Sciatic nerve (tissue), 2 donors: ENCODE measurements at regions not wholly inside any gene's neighbourhood (a gene's known extent, or its start where the extent isn't known, plus 50 kb on each side); places are given as distances from the start of the nearest gene placed in this dataset.
"Not testable (repeated sequence)": the region's sequence is repeated elsewhere in the genome, so short reads cannot be mapped to it uniquely, and the experiment has no call there.

Experiments
- ATAC-seq: fragments of 200-7000 bp; cut with Tn5 transposase; one replicate; pipeline ENCODE4 v1.9.1; 2020; ENCODE audit warnings: mild to moderate bottlenecking, moderate library complexity
- DNase-seq: peaks from one replicate; pipeline ENCODE4 v3.0.0-alpha.2; 2020; ENCODE audit warnings: low spot score
- intact Hi-C: fragments of 100-400 bp; cut with DNase I; formaldehyde crosslinking; loops from one replicate; pipeline ENCODE4 v1.14.2; 2022
- donor health status: DM: no; HTN: no; CAD: no.
- donor health status: DM: no; HTN: no; CAD: no.

DNA sequence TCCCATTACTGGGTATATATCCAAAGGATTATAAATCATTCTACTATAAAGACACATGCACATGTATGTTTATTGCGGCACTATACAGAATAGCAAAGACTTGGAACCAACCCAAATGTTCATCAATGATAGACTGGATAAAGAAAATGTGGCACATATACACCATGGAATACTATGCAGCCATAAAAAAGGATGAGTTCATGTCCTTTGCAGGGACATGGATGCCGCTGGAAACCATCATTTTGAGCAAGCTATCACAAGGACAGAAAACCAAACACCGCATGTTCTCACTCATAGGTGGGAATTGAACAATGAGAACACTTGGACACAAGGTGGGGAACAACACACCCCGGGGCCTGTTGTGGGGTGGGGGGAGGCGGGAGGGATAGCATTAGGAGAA lies 57.0 kb upstream of the NEUROD1 start:
- ATAC-seq, DNase-seq, intact Hi-C loops: not testable (repeated sequence)

DNA sequence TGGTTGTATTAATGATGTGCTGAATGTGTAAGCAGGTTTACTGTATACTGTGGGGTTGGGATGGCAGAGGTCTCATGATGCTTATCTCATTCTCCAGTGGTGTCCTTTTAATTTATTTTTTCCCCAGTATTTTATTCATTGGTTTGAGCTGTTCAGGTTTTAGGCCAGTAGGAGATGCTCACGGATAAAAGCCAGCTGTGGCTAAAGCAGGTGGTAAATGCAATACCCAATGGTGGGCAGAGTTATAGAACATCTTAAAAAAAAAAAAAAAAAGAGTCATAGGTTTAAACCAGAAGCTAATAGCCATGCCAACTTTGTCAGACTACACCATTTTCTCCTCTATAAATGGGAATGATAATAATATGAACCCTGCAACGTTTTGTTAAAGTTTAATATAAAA lies 57.8 kb upstream of the NEUROD1 start:
- ATAC-seq (no peak), DNase-seq (no peak)
- intact Hi-C loops: no loop called here

DNA sequence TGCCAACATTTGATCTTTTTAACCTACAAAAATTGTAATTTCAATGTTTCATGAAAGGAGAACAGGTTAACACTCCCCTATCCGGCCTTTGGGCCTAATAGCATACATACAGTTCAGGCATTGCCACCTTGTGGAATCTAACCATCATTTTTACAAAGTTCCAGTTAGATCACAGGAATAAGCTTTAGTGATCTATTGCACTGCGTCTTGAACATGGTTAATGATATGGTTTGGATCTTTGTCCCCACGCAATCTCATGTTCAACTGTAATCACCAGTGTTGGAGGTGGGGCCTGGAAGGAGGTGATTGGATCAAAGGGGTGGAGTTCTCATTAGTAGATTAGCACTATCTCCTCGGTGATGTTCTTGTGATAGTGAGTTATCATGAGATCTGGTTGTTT lies 58.2 kb upstream of the NEUROD1 start:
- no peak for DNase-seq
- no peak for ATAC-seq
- intact Hi-C loops: no loop called here

DNA sequence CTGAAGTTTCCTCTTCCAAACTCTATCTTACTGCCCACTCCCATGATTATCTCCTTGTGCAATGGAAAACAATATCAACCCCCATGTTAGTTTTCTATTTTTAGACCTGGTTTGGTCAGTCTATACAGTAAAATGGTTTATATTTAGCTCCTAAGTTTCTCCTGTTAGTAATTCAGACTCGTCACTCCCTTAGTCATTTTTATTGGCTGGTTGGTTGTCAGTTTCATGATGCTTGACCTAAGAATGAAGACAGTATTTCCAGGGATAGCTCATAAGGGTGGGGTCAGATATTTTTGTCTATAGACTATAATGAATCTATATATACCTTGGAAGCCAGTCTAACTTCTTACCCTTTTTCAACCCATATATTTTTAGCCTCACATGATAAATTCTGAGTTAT lies 61.4 kb upstream of the NEUROD1 start:
- ATAC-seq (no peak), DNase-seq (no peak)
- intact Hi-C loops: loop anchor here (10.0 kb wide), 2 partner anchors 163 to 333 kb away; no protein-coding TSS in a partner anchor

DNA sequence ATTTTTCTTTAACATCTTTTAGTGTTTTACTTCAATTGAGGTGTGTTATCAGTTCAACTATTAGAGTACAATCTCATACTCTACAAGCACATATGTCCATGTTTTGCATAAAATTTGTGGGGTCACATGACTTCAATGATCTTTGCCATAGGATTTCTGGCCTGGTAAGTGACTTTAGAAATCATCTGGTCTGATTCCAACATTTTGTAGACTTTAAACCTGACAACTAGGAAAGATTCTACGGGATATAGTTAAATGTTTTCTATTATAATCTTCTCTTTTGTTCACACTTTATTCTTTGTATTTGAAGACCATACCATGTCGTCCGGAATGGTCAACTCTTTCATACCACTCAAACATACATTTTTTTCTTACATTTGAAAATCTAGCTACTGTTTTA lies 62.0 kb upstream of the NEUROD1 start:
- no peak for ATAC-seq
- intact Hi-C loops: loop anchor here (10.0 kb wide), 2 partner anchors 162 to 332 kb away; no protein-coding TSS in a partner anchor
- DNase-seq: no peak

DNA sequence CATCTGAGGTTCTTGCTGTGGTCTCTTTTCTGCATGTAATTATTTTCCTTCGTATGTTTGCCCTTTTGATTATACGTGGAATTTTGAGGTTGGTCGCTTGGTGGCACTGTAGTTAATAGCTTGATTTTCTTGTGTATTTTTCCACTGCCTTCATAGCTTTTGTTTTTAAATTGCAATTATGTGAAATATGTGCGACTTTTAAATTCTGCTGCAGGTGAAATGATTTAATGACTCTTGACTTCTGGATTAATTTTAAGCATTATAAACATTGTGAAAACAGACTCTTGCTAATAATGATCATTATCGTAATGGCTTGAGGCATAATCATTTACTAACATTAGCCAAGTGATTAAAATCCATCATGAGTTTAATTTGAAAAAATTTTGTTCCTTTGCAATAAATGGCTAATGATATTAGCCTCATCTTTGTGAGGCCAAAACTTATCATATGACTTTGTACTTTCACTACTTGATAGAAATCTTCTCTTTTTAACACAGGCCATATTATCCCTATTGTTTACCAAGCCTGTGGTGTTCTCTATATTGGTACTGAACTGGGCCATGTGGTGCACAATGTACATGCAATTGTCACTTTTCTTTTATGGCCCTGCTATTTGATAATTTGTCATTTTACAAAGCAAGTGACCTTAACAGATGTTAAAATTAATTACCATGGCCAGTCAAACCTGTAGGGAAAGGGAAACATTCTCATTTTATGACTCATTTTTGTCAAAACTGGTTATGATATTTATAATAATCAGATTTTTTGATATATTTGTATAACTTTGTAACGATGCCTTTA lies 62.8 kb upstream of the NEUROD1 start:
- intact Hi-C loops: loop anchor here (10.0 kb wide), 2 partner anchors 162 to 332 kb away; no protein-coding TSS in a partner anchor
- ATAC-seq (peak; percentile 76), DNase-seq (no peak)

DNA sequence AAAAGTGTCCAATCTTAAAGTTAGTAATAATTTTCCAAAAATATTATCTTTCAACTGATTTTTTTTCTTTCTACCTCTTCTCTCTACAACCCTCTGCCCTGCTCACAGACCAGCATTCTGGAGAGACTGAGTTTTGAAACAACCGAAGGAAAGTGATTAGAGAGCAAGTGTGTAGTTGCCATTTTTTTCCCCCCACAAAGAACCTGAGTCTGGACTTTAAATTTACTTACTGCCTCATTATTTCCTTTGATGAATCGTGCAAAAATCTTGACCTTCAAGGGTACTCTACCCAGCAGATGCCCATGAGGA lies 63.4 kb upstream of the NEUROD1 start:
- DNase-seq (no peak), ATAC-seq (no peak)
- intact Hi-C loops: loop anchor here (10.0 kb wide), 2 partner anchors 161 to 331 kb away; no protein-coding TSS in a partner anchor

DNA sequence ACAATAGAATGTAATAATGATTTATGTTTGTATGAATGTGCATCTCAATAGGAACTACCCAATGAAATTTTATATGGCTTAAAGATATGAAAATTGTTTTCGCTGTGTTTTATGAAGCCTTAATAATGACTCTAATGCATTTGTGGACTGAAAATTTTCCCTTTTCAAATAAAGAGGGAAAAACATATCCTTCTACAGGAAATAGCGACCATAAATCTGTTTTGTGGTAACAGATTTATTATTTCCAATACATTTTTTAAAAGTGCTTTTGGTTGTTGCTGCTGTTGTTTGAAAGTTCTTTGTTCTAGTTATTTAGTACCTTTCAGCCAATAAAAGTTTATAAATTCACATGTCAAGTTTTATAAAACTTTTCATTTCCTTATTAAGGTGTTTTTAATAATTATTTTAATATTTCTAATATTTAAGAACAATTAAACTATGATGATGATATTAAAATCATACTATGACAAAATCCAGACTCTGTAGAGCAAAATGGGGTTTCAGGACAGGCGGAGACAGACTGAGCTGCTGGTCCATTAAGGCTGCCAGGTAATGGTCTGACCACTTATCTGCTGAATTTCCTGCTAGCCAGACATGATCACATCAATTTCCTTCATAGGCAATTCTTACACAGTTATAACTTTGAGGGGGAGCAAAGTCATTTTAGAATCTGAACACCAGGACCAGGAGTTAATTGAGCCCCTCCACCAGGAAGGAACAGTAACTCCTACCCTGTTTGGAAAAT lies 65.7 kb upstream of the NEUROD1 start:
- no peak for DNase-seq
- ATAC-seq: no peak
- intact Hi-C loops: loop anchor here (10.0 kb wide), 2 partner anchors 159 to 329 kb away; no protein-coding TSS in a partner anchor

DNA sequence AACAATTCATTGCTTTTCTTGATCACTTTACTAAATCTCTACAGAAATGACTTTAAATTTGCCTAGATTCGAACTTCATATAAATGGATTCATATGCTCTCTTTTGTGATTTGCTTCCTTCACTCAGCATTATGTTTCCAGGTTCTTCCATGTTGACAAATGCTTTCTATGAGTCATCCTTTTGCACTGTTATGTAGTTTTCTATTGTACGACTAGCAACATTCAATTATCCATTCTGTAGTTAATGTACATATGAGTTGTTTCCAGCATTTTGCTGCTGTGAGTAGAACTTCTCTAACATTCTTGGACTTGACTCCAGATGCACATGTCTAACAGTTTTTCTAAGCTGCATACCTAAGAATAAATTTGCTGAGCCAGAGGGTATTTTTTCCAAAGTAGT lies 66.5 kb upstream of the NEUROD1 start:
- ATAC-seq: no peak
- DNase-seq: no peak
- intact Hi-C loops: loop anchor here (10.0 kb wide), 2 partner anchors 158 to 328 kb away; no protein-coding TSS in a partner anchor

DNA sequence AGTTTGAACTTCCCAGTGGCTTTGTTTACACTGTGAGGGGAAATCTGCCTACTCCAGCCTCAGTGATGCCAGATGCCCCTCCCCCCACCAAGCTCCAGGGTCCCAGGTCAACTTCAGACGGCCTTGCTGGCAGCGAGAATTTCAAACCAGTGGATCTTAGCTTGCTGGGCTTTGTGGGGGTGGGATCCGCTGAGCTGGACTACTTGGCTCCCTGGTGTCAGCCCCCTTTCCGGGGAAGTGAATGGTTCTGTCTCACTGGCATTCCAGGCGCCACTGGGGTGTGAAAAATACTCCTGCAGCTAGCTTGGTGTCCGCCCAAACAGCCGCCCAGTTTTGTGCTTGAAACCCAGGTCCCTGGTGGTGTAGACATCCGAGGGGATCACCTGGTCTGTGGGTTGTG lies 70.0 kb upstream of the NEUROD1 start:
- no peak for ATAC-seq
- DNase-seq: no peak
- intact Hi-C loops: no loop called here

DNA sequence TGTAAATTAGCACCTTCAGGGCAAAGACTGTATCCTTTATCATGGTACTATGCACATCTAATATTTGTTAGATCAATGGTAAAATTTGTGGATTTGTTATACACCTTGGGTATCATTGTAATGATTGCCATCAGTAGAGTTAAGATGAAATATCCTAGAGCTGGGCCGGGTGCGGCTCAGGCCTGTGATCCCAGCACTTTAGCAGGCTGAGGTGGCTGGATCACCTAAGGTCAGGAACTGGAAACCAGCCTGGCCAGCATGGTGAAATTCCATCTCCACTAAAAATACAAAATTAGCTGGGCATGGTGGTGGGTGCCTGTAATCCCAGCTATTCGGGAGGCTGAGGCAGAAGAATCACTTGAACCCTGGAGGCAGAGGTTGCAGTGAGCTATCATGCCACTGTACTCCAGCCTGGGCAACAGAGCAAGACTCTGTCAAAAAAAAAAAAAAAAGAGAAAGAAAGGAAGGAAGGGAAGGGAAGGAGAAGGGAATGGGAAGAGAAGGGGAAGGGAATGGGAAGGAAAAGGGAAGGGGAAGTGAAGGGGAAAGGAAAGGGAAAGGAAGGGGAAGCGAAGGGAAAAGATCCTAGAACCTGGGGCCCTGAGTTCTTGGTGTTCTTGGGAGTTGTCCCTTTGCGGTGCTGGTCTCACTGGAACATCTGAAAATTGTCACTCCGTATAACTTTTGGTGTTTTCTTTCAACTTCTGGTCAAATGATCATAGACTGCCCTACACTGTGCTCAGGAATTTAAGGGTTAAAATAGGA lies 71.1 kb upstream of the NEUROD1 start:
- intact Hi-C loops: no loop called here
- DNase-seq: no peak
- ATAC-seq: no peak

DNA sequence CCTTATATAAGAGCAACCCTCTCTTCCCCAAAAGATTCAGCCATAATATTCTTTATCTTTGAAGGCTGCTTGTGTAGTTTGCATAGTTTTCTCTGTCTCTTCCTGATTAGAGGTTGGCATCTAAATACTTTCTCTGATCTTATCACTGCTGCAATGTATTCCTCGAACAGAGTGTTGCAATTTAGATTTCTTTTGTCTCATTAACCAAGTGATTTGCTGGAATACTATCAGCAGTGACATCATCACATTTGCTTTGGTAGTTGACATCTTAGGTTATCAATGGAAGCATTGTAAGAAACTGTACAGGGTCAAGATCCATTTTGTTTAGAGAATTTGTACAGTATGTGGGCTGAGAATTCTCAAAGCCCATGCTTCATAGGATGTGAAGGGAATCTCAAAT lies 72.0 kb upstream of the NEUROD1 start:
- no peak for DNase-seq
- intact Hi-C loops: no loop called here
- peak; percentile 24 for ATAC-seq

DNA sequence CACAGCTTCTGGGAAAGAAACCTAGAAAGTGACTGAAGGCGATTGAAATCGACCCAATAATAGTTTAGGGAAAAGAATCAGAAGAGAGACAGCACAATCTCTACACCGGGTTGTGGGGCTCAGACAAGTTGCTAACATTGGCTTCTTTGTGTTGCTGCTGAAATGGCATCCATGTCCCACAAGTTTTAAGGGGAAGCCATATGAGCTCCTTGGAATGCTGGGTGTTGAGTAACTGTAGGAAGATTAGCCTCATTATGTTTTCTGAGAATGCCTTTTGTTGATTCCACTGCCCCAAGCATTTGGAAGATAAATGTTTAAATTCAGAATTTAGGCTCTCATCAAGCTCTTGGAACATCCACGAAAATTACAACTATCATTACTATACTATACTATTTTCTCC lies 73.4 kb upstream of the NEUROD1 start:
- ATAC-seq (no peak), DNase-seq (no peak)
- intact Hi-C loops: no loop called here

DNA sequence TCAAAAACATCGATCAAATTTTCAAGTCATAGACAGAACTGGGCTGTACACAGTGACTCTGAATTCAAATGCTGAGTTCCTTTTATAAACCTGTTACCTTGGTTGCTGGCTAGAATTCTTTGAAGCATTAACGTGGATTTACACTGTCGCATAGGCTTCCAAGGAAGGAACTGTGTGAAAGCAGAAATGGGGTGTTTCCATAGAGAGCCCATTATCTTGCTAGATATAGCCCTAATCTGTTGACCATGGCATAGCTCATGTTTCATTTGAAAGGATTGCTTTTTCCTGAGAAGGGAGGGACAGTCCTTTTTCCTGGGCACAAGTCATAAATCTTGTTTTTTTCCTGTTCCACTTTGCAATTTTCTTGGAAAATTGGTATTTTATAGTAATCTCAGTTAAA lies 73.8 kb upstream of the NEUROD1 start:
- ATAC-seq (no peak), DNase-seq (no peak)
- intact Hi-C loops: no loop called here

DNA sequence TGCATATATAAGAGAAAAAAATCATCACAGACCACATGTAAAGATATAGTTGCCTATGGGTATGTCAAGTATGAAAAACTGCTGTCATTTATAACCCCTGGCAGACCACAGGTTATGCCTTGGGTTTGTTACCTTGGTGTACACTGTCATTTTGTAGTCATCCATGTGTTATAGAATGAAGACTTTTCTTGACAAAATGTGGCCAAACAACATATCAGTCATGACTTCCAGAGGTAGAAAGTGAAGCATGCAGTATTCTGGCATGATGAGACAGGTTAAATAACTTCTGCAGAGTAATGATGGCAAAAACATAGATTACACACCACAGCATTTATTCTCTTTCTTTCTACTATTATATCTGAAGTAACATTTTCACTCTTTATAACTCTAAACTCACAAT lies 74.9 kb upstream of the NEUROD1 start:
- ATAC-seq: no peak
- DNase-seq: no peak
- intact Hi-C loops: no loop called here

DNA sequence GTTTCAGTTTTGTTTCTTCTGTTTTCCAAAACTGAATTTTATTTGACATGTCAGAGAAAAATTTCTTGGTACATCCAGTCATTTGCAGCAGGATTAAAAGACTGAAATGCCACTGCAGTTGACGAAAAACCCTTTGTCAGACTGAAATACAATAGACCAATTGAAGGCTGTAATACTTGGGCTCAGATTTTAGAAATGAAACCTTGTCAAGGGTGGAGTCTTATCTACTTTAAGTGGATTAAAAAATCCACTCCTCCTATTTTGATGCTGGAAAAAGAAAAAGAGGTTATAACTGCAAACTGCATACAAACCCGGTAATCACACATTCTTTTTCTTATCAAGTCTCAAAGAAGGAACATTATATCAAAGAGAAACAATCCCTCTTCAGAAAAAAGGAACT lies 80.2 kb upstream of the NEUROD1 start:
- ATAC-seq (no peak), DNase-seq (no peak)
- intact Hi-C loops: no loop called here

DNA sequence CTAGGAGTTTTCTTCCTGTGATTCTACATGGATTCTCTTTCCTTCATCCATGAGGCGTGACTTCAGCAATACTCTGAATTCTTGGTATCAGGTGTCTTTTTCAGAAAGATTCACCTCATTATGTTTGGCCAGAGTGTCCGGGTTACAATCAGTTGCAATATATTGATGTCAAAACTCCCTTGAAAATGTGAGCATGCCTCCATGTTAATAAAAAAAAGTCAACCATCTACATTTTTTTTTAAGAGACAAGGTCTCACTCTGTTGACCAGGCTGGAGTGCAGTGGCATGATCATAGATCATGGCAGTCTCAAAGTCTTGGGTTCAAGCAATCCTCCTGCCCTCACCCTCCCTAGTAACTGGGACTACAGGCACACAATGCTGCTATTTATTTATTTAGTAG lies 80.9 kb upstream of the NEUROD1 start:
- DNase-seq: no peak
- ATAC-seq: no peak
- intact Hi-C loops: no loop called here

DNA sequence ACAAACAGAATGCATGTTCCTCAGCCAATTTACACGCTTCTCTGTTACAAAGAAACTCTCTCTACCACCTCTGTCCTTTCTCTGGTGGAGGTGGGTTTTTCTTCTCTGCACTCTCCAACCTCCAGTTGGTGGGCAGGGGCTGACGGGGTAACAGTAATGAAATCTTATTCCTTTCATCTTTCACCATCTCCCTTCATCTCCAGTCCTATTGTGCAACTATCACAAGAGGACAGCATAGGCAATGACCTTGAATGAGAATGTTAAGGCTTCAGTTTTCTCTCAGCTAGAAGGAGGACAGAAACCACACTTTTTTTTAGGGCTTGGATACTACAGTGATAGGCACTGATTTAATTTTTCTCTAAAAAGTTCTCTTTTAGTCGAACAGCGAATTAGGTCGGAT lies 81.7 kb upstream of the NEUROD1 start:
- intact Hi-C loops: no loop called here

DNA sequence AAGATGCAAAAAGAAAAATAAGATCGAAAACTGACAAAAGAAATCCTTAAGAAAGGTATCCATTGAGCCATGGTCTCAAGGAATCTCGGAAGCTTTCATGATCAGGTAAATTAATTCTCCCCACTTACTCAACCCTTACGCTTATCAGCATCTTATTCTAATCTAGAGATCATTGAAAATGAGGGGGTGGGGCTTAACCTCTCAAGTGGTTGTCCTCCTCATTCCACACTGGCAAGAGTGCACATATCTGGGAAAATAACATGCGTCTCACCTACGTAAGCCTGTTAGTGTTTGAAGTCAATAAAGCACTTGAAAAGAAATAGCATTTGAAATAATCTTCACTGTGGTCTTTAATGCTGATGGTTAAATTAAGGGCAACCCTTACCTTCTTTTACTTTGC lies 82.5 kb upstream of the NEUROD1 start:
- intact Hi-C loops: no loop called here
- DNase-seq: no peak
- ATAC-seq: no peak

More for the DNA sequence above, 81.7 kb upstream of the NEUROD1 start:
- DNase-seq (no peak), ATAC-seq (no peak)

DNA sequence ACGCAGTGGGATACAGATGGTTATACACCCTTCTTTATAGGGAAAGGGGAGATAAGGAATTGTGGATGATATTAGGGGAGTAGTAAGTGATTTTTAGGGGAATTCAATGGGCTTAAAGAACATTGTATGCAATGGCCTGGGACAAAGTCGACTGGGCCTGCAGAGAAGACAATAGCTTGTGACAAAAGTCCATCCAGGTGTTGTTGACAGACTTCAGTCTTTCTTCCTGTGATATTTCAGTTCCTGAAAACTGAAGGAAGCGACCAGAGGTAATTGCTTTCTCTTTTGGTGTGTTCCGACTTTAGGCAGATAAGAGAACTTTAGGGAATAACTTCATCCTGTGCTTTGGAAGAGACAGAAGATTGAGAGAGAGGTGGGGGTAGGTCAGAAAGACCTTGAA lies 83.1 kb upstream of the NEUROD1 start:
- ATAC-seq (no peak), DNase-seq (no peak)
- intact Hi-C loops: no loop called here
